NCI-H2196 (cell line): ENCODE measurements at regions not wholly inside any gene's neighbourhood (a gene's known extent, or its start where the extent isn't known, plus 50 kb on each side); places are given as distances from the start of the nearest gene placed in this dataset.

Experiments used
- DNase-seq: peaks from one replicate; lab custom pipeline; 2025; ENCODE audit not compliant: unreplicated experiment; lab: John Stamatoyannopoulos, UW

DNA sequence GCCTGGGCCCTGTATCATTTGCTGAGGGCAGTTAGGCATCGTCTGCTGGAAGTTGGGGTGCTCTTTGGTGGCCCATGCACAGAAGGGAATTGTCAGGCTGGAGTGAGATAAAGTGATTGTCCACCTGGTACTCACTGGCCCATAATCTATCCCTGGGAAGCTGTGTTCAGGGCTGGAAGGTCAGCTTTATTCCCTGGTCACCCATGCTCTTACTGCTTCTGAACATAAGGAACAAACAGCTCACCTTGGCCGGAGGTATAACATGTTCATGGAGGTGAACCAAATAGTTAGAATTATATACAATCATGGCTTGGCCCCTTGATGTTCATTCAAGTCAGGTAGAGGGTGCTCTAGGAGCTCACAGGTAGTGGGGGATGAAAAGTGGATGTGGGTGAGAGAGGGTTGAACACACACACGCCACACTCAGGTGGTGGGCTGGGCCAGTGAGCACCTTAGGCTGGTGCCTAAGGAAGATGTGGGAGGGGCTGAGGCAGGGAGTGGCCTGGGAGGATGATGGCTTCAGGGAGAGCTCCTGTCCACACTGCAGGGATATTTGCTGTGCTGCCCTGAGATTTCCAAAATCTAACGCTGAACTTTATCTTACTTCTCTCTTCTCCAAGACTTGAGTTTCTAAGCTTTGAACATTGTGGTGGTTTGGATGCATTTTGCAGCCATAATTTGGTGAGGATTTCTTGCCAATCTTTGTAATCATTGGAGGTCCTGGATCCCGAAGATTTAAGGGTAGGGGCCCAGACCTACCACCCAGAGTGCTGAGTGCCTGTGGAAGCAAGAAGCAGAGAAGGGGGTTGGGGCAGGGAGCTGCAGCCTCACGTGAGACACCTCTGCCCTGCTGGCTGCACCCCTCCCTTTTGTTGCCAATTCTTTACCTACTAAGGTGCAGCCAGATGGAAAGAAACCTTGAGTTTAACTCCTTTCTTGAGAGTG lies 420.6 kb downstream of the ZNF536 start:
- DNase-seq = no peak

- no peak for DNase-seq
Measured at GRCh38 chr19:30791088-30791487, 418.9 kb downstream of the ZNF536 start.

- no peak for DNase-seq
Measured at GRCh38 chr19:30790056-30790680, 418.0 kb downstream of the ZNF536 start.

DNA sequence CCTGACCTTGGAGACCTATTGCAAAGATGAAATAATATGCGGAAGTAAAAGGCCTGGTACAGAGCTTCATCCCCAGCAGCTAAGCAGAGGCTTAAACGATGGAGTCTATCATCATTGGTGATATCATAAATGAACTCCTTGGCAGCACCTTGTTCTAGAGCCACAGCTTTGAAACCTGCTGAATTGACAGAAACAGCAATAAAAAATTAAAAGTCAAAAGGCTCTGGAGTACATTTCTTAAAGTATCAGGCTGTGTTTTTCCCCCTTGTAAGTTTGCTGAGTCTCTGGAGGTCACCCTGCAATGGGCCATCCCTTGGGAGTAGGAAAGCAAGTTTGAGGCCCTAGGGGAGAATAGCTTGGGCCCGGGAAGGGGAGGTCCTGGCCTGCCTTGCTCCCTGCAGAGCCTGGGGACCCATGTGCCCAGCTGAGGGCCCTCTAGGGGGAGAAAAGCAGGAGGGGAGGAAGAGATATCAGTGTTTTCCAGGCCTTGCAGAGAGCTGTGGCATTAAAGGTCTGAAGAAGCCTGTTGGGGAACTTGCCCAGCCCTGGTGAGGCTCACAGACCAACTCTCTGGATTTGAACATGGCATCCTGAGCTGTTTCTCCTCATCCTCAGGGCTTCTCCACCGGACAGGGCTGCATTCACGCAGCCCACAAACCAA lies 416.1 kb downstream of the ZNF536 start:
- no peak for DNase-seq

- no peak for DNase-seq
Measured at GRCh38 chr19:30785458-30786137, 413.4 kb downstream of the ZNF536 start.

DNA sequence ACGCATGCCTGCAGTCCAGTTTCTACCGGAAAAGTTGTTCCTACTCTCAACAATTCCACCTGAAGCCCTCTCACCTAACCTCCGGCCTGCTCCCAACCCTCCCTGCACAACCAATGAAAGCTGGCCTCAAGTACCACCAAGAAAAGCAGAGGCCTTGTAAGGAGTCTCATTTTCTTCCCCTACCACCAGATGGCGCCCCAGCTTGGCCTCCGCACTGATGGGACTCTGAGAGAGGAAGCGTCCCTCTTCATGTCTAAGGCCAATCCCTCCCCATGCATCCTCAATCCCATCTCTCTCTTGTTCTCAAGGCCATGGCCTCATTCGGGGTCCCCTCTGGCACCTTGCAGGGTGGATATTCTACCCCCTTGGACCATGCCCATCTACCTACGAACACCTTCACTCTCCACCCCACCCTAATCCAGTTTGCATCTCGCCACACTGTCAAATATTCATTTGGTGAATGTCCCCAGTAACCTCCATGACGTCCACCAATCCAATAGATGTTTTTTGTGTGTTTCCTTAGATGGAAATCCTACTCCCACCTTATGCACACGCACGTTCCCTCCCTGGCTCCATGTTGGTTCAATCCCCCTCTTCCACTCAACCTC lies 412.8 kb downstream of the ZNF536 start:
- peak; percentile 30 for DNase-seq

DNA sequence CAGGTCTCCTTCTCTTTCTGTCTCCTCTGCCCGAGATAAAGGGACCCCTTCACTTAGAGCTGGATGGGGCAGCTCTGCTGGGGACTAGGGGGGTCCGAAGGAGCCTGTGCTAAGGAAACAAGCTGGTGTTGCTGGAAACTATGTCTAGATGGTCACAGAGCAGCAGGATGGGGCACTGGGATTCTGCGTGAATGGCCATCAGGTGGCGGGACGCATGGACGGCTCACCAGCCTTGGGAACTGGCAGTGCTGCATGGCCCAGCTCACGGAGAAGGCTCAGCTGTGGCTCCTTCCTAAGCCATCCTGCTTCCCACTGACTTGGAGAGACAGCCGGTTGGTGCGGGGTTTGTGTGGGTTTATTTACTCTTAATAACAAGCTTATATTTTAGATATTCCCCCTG lies 411.8 kb downstream of the ZNF536 start:
- DNase-seq = no peak

DNA sequence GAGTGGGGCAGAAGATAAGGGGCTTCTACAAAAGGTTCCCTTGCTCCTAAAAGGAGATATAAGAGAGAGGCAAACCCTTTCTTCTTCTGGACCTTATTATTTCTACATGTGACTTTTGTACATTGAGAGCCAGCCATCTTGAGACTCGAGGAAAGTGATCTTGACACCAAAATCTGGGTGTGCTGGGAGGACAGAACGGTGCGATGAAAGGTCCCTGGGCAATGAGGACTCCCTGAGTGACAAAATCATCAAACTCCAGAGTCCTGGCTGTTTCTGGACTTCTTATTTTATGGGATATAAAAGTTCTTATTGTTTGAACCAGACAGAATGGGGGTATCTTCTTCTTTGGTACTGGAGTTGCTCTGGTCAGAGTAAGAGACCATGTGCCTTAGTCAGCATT lies 411.0 kb downstream of the ZNF536 start:
- DNase-seq = no peak

- DNase-seq = no peak
Measured at GRCh38 chr19:30781519-30781918, 409.3 kb downstream of the ZNF536 start.

DNA sequence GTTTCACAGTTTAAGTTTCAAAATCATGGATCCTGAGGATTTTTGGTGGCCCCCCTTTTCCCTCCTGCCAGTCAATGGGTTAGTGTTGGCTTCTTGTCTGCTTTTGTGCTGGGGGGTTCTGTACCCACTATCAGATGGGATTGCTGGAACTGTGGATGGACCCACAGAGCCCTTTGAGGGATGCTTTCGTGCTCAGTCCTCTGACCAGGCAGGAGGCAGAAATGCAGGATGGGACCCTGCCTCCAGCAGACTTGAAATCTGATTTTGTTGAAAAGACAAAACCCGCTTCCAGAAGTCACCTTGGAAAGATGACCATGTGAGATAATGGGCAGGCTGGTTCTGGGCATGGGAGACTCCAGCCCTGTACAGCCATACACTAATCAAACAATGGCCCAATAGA lies 408.9 kb downstream of the ZNF536 start:
- DNase-seq = no peak

DNA sequence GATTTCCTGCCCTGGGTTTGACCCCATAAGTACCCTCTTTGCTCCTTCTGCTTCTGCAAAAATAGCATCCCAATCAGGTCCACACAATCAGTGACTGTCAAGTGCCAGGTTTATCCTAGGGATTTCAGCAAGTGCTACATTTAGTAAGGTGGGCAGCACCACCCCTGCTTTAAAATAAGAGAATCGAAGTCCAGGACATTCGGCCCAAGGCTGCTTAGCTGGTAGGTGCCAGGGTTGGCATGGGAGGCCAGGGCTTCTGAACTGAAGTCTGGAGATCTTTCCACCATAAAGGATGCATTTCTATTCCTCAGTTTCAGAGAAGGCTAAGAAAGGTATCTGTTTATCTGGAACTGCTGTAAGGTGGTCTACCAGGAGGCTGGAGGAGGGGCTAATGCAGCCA lies 408.3 kb downstream of the ZNF536 start:
- no peak for DNase-seq

DNA sequence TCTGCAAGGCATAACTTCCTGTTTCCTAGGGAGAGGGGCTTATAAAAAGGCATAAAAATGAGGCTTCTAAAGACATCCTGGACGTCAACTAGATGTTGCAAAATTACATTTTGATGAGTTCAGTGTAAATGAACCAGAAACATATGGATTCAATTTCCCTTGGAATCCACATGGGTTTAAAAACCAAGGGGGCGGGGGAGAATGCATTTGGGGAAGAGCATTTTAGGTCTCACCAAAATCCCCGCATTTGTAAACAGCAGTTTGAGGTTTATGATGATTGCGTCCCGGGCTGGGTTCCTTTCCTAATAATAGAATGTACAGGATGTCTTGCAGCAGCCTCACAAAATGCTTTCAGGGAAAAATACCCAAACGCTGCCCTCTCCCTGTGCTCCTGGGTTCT lies 407.8 kb downstream of the ZNF536 start:
- DNase-seq = no peak

GRCh38 chr19:30778961-30779715 lies 407.0 kb downstream of the ZNF536 start:
- DNase-seq = no peak

- DNase-seq = no peak
Measured at GRCh38 chr19:30778061-30778460, 405.9 kb downstream of the ZNF536 start.

DNA sequence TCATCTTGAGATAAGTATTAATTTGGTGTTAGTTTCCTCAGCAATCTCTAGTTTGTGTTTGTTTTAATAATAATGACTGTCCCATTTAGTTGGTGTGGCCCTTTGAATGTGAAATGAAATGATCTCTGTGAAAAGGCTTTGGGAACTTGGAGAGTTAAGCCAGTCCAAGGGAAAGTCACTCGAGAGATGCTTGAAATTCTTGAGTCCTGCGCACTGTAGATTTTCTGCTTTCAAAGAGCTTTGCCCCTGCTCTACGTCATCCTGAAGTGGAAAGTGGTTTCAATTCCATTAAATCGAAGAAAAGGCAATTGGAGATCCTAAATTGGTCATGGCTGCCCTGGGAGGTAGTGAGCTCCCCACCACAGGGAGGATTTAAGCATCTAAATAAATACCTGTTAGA lies 403.8 kb downstream of the ZNF536 start:
- DNase-seq = no peak

GRCh38 chr19:30774252-30774766 lies 402.1 kb downstream of the ZNF536 start:
- no peak for DNase-seq

DNA sequence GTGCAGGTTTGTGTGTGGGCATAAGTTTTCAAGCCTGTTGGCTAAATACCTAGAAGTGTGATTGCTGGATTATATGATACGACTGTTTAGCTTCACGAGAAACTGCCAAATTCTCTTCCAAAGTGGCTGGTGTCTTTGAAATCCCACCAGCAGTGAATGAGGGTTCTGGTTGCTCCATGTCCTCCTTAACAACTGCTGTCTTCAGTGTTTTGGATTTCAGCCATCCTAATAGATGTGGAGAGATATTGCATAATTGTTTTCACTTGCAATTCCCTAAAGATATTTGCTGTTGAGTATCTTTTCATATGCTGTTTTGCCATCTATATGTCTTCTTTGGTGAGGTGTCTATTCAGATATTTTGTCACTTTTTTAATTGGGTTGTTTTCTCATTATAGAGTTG lies 390.5 kb downstream of the ZNF536 start:
- DNase-seq = no peak

GRCh38 chr19:30760014-30760413 lies 387.8 kb downstream of the ZNF536 start:
- DNase-seq = no peak

DNA sequence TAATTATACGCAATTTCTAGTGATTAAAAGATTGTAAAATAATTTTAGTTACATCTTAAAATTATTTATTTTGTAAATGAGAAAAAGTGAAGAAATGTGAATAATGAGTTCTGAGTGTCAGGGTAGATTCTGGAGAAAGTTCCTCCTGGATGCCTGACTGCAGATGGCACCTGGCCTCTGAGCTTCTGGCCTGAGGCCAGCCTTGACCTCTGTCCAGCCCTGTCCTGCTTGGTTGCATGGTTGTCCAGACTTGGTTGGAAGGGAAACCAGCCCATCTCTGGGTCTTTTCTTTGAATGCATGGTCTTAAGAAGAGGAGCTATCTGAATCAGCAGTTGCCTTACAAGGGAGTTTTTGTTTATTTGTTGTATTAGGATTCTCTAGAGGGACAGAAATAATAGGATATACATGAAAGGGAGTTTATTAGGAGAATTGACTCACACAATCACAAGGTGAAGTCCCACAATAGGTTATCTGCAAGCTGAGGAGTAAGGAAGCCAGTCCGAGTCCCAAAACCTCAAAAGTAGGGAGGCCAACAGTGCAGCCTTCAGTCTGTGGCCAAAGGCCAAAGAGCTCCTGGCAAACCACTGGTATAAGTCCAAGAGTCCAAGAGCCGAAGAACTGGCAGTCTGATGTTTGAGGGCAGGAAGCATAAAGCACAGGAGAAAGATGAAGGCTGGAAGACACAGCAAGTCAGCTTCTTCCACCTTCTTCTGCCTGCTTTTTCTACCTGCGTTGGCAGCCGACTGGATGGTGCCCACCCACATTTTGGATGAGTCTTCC lies 385.8 kb downstream of the ZNF536 start:
- no peak for DNase-seq
